ENCODE measurements at regions not wholly inside any gene's neighbourhood (a gene's known extent, or its start where the extent isn't known, plus 50 kb on each side); places are given as distances from the start of the nearest gene placed in this dataset.

DNA sequence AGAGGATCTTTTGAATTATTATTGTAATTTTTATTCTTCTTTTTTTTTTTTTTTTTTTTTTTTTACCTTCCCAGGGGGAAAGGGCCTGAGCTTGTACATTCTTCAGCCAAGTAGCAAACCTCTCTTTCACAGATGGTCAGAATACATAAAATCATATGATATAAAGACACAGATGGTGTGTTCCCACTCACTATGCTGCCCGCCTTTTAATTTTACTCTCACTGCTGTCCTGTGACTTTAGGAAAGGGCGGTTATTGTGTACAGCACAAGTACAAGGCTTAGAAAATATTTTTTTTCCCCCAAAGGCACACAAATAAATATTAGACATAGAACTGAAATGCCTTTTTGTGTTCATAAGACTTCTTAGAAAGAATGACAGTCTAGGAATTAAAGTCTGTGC lies 213.6 kb downstream of the RPS24 start:
- ATAC-seq (ENCODE audit: insufficient number of reproducible peaks, low FRiP score, low read depth) (no peak), DNase-seq (ENCODE audit: low spot score) (no peak)
- TF ChIP-seq, protein P1, sequence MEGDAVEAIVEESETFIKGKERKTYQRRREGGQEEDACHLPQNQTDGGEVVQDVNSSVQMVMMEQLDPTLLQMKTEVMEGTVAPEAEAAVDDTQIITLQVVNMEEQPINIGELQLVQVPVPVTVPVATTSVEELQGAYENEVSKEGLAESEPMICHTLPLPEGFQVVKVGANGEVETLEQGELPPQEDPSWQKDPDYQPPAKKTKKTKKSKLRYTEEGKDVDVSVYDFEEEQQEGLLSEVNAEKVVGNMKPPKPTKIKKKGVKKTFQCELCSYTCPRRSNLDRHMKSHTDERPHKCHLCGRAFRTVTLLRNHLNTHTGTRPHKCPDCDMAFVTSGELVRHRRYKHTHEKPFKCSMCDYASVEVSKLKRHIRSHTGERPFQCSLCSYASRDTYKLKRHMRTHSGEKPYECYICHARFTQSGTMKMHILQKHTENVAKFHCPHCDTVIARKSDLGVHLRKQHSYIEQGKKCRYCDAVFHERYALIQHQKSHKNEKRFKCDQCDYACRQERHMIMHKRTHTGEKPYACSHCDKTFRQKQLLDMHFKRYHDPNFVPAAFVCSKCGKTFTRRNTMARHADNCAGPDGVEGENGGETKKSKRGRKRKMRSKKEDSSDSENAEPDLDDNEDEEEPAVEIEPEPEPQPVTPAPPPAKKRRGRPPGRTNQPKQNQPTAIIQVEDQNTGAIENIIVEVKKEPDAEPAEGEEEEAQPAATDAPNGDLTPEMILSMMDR (IDR thresholded peaks at IDR 0.05) = no peak
- Histone ChIP-seq H3K36me3 (no peaks in the 10 kb centered on the region), H3K27me3 (replicated peaks; ENCODE audit: insufficient read depth) (no peaks in the 10 kb centered on the region), H3K4me1 (ENCODE audit: control insufficient read depth in 1 of 2, low read depth in 2 of 2) (peaks cover 2 to 10% of the 10 kb centered on the region in 2 donors), H3K9me3 (no peaks in the 10 kb centered on the region), H3K4me3 (no peak overlapping the region), H3K27ac (no peak overlapping the region)

DNA sequence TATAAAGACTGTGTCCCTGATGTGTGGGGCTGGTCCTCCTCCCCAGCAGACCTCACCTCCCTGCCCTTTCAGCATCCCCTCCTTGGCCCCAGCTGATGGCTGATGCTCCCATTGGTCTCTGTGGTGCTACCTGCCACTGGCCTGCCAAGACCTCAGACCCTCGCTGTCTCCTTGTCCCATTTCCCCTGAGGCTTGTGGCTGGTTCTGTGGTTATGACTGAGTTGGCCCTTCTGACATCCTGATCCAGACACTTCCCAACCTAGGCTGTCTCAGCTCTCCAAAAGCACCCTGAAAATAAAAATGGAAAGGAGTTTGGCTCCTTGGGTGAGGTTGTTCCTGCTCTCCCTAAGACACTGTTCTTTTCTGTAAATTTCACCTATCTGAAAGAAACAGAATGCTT lies 214.2 kb downstream of the RPS24 start:
- H3K27me3 ChIP-seq (replicated peaks; ENCODE audit: insufficient read depth) = no peaks in the 10 kb centered on the region
- H3K4me3 ChIP-seq = no peak overlapping the region
- no peaks in the 10 kb centered on the region for H3K9me3 ChIP-seq
- H3K27ac ChIP-seq = peak overlapping the region; percentile 67
- TF ChIP-seq, protein P1 (IDR thresholded peaks at IDR 0.05) = no peak
- no peak for DNase-seq (ENCODE audit: low spot score)
- H3K36me3 ChIP-seq = no peaks in the 10 kb centered on the region
- no peak for ATAC-seq (ENCODE audit: insufficient number of reproducible peaks, low FRiP score, low read depth)
- peaks cover 2 to 10% of the 10 kb centered on the region in 2 donors for H3K4me1 ChIP-seq (ENCODE audit: control insufficient read depth in 1 of 2, low read depth in 2 of 2)

DNA sequence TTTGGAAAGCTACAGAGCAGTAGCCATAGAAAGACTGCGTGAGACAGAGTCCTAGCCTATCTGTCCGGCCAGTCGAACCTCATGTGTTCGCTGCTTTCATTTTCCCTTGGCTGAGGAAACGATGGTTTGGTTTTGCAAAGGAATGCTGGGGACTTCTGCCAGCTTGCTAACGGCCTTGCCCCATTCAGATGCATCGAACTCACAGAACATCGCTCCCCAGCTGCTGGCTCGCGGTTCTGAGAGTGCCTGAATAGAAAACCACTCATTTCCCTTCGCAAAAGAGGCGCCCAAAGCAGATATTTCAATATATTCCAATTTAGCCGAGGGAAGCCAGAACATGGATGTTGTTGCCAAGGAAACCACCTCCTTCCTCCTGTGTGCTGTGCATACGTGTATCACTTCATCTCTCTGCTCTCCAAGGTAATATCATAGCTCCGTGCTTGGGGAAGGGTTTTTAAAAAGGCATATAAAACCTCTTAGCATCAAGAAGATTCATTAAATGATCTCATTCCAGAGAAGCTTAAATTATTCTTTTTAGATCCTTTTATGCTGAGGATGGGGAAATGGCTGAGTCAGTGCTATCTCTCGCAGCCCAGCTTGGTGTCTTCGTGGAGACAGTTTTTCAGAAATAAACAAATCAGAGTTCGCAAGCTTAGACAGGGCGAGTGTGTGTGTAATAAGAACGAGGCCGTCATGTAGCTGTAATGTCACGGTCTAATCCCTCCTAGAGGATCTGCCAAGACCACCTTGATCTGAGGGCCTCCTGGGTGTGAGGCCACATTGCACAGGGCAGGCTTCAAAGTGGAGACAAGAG lies 215.2 kb downstream of the RPS24 start:
- TF ChIP-seq, protein P1 (IDR thresholded peaks at IDR 0.05) = no peak
- peak overlapping the region; percentile 59 for H3K4me3 ChIP-seq
- H3K36me3 ChIP-seq = no peaks in the 10 kb centered on the region
- no peaks in the 10 kb centered on the region for H3K9me3 ChIP-seq
- DNase-seq (ENCODE audit: low spot score) (no peak), ATAC-seq (ENCODE audit: insufficient number of reproducible peaks, low FRiP score, low read depth) (no peak)
- peak overlapping the region; percentile 67 for H3K27ac ChIP-seq
- peaks cover 2 to 10% of the 10 kb centered on the region in 2 donors for H3K4me1 ChIP-seq (ENCODE audit: control insufficient read depth in 1 of 2, low read depth in 2 of 2)
- H3K27me3 ChIP-seq (replicated peaks; ENCODE audit: insufficient read depth) = no peaks in the 10 kb centered on the region

DNA sequence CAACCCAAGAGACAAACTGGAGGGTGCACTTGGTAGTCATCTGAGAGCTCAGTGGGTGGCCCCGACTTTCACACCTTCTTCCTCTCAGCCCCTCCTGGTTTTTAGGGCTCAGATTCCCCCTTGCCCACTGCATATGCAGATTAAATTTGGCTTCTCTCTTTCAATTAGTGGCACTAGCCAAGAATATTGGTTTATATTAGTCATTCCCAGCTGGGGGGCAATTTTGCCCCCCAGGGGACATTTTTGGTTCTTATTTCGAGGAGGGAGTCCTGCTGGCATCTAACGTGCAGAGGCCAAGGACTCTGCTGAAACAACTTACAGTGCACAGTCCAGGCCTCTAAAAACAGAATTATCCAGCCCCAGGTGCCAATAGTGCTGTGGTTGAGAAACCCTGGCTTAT lies 216.0 kb downstream of the RPS24 start:
- TF ChIP-seq, protein P1 (IDR thresholded peaks at IDR 0.05) = no peak
- peaks cover 2 to 10% of the 10 kb centered on the region in 2 donors for H3K4me1 ChIP-seq (ENCODE audit: control insufficient read depth in 1 of 2, low read depth in 2 of 2)
- ATAC-seq (ENCODE audit: insufficient number of reproducible peaks, low FRiP score, low read depth) (no peak), DNase-seq (ENCODE audit: low spot score) (no peak)
- no peaks in the 10 kb centered on the region for H3K27me3 ChIP-seq (replicated peaks; ENCODE audit: insufficient read depth)
- H3K4me3 ChIP-seq = no peak overlapping the region
- H3K27ac ChIP-seq = no peak overlapping the region
- H3K9me3 ChIP-seq = no peaks in the 10 kb centered on the region
- no peaks in the 10 kb centered on the region for H3K36me3 ChIP-seq

DNA sequence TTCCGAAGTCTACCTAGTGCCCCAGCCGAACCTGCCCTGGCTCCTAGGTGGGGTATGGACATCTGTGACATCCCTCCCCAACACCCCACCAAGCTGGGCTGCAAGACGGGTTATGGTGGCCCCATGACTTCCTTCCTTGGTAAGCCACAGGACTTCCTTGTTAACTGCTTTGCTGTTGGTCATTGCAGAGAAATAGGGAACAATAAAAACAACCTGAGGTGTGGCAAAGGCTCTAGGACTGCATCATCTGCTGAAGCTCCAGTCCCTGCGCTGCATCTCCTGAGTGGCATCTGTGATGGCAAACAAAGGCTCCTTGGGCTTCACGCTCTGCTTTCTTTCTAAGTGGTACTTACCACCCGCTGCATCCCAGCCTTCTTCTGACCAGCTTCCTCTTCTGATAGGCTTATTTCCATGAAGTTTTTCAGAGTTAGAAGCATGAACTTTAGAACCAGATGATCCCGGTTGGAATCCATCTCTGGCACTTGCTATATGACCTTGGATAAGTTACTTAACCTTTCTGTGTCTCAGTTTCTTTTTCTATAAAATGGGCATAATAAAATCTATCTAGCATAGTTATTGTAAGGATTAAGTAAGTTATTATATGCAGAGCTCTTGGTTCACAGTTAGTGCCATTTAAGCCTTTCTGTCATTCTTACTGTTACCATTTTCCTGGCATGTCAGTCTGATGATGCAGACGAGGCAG lies 216.8 kb downstream of the RPS24 start:
- H3K36me3 ChIP-seq = no peaks in the 10 kb centered on the region
- ATAC-seq (ENCODE audit: insufficient number of reproducible peaks, low FRiP score, low read depth) (no peak), DNase-seq (ENCODE audit: low spot score) (no peak)
- TF ChIP-seq, protein P1 (IDR thresholded peaks at IDR 0.05) = no peak
- H3K4me3 ChIP-seq = no peak overlapping the region
- H3K9me3 ChIP-seq = no peaks in the 10 kb centered on the region
- H3K27me3 ChIP-seq (replicated peaks; ENCODE audit: insufficient read depth) = no peaks in the 10 kb centered on the region
- peaks cover 2 to 12% of the 10 kb centered on the region in 2 donors for H3K4me1 ChIP-seq (ENCODE audit: control insufficient read depth in 1 of 2, low read depth in 2 of 2)
- H3K27ac ChIP-seq = no peak overlapping the region

All from thoracic aorta (tissue), 2 donors.